ENCODE measurements at regions not wholly inside any gene's neighbourhood (a gene's known extent, or its start where the extent isn't known, plus 50 kb on each side); places are given as distances from the start of the nearest gene placed in this dataset.

- Histone ChIP-seq H3K36me3 (replicated peaks in 1 of 2; ENCODE audit: control insufficient read depth in 1 of 2, insufficient read depth in 2 of 2, low read length in 1 of 2) (no peaks in the 10 kb centered on the region), H3K9me3 (no peaks in the 10 kb centered on the region), H3F3A (replicated peaks; ENCODE audit: insufficient read depth) (no peaks in the 10 kb centered on the region), H4K20me1 (ENCODE audit: insufficient read depth) (no peaks in the 10 kb centered on the region), H3K27me3 (ENCODE audit: insufficient read depth) (peaks cover 65% of the 10 kb centered on the region), H3K9me2 (no peaks in the 10 kb centered on the region), H3K79me2 (ENCODE audit: insufficient read depth) (no peaks in the 10 kb centered on the region), H3K9ac (no peak overlapping the region), H3K27ac (ENCODE audit: low read depth in 2 of 2, low read length in 1 of 2) (no peak overlapping the region), H3K4me2 (no peak overlapping the region), H3K4me3 (ENCODE audit: low read depth in 2 of 2, low read length in 1 of 2) (no peak overlapping the region), H3K4me1 (ENCODE audit: control insufficient read depth in 1 of 2, insufficient read depth in 2 of 2, low read depth in 1 of 2, low read length in 1 of 2) (no peaks in the 10 kb centered on the region), H2AFZ (ENCODE audit: low read depth) (no peak overlapping the region)
- WGBS (ENCODE audit: low lambda C conversion rate): 22% methylated on average over 8 of the region's 8 CpGs
- ChIA-PET POLR2A (no interaction called here), CTCF (interaction anchor here (0.6 kb wide), 1 partner anchor 110 kb away, joined by 3 read pairs; no protein-coding TSS in a partner anchor)
- no peak for TF ChIP-seq TCF12 (IDR thresholded peaks at IDR 0.05)
- no peak for TF ChIP-seq TEAD4 (IDR thresholded peaks at IDR 0.05; ENCODE audit: borderline replicate concordance, insufficient read depth)
- no peak for DNase-seq
Observed at GRCh38 chr18:22325396-22325795, 92.3 kb downstream of the CTAGE1 start.

DNA sequence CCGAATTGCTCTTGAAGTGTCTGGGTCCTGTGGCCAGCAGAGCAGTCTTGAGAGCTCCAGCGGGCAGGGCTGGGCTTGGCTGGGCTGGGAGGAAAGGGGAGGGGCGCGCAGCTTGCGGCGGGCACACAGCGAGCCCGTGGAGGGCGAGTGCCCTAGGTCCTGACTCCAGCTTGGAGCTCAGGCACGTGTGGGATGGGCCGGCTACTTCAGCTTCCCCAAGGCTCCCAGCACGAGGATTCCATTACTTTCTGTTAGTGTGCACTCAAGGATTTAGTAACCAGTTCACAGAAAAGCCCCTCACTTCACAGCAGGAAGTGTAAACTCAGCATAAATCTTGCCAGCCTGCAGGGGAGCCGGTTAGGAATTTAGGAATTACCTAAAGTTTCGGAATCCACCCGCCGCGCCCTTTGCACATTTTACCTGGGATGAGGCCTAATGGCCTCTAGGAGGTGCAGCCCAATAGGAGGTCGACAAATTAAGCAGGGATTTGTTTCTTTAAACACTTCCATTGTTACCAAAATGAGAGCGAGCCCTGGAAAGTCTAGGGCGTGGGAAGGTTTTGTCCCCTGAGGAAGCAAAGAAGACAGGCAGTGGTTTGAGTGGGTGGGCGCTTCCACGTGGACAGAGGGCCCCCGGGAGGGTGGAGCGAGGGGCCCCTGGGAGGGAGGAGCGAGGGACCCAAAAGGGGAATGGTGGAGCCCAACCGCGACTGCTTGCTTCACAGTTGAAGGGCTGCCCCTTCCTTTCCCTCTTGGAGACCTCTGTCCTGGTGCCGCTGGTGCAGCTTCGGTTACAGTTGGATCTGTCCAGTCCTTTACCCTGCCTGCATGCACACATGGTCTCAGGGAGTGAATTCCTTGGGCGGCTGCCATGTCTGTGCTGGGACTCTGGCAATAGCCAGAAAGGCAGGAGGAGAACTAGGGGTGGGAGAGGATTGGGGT lies 93.3 kb downstream of the CTAGE1 start:
- Histone ChIP-seq H4K20me1 (ENCODE audit: insufficient read depth) (no peaks in the 10 kb centered on the region), H3K27ac (ENCODE audit: low read depth in 2 of 2, low read length in 1 of 2) (no peak overlapping the region), H3K27me3 (ENCODE audit: insufficient read depth) (peaks cover 63% of the 10 kb centered on the region), H3K4me3 (ENCODE audit: low read depth in 2 of 2, low read length in 1 of 2) (no peak overlapping the region), H3K9me2 (no peaks in the 10 kb centered on the region), H3K4me1 (ENCODE audit: control insufficient read depth in 1 of 2, insufficient read depth in 2 of 2, low read depth in 1 of 2, low read length in 1 of 2) (no peaks in the 10 kb centered on the region), H3K4me2 (no peak overlapping the region), H3K79me2 (ENCODE audit: insufficient read depth) (no peaks in the 10 kb centered on the region), H3K36me3 (replicated peaks in 1 of 2; ENCODE audit: control insufficient read depth in 1 of 2, insufficient read depth in 2 of 2, low read length in 1 of 2) (no peaks in the 10 kb centered on the region), H2AFZ (ENCODE audit: low read depth) (no peak overlapping the region), H3K9ac (no peak overlapping the region), H3K9me3 (no peaks in the 10 kb centered on the region), H3F3A (replicated peaks; ENCODE audit: insufficient read depth) (no peaks in the 10 kb centered on the region)
- no peak for DNase-seq
- POLR2A ChIA-PET: no interaction called here
- WGBS (ENCODE audit: low lambda C conversion rate): 16% methylated on average over 24 of the region's 30 CpGs
- TF ChIP-seq FOXJ3 (CRISPR knock-in tag; IDR thresholded peaks at IDR 0.05) (no peak), RFX5 (IDR thresholded peaks at IDR 0.05; ENCODE audit: low read length) (no peak), FOXM1 (IDR thresholded peaks at IDR 0.05; ENCODE audit: low read depth) (no peak), ELF1 (IDR thresholded peaks at IDR 0.05) (no peak)
- CTCF ChIA-PET: interaction anchor here (0.6 kb wide), 1 partner anchor 109 kb away, joined by 3 read pairs; no protein-coding TSS in a partner anchor

DNA sequence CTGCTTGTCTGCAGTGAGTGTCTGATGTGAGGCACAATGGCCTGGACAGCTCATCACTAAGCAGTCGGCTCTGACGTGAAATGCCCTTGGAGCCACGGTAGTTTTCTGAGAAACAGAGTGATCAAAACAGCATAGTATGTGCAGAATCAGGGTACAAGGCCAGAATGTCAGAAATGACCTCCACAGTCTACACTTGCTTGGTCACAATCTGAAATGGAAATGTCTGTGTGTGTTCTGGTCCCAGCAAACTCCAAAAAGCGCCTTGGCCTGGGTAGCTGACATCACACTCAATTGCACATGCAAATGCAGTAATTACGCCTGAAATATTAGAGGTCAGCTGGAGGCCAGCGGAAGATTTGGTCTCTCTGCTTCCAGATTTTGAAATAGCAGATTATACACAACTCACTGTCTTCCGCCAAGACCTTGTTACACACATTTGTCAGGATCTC lies 95.4 kb downstream of the CTAGE1 start:
- H3K9me2 ChIP-seq: no peaks in the 10 kb centered on the region
- no peaks in the 10 kb centered on the region for H3K36me3 ChIP-seq (replicated peaks in 1 of 2; ENCODE audit: control insufficient read depth in 1 of 2, insufficient read depth in 2 of 2, low read length in 1 of 2)
- ChIA-PET POLR2A (no interaction called here), CTCF (no interaction called here)
- no peak overlapping the region for H3K27ac ChIP-seq (ENCODE audit: low read depth in 2 of 2, low read length in 1 of 2)
- WGBS (ENCODE audit: low lambda C conversion rate): 27% methylated on average over 4 of the region's 7 CpGs
- peaks cover 72% of the 10 kb centered on the region for H3K27me3 ChIP-seq (ENCODE audit: insufficient read depth)
- TF ChIP-seq FOXJ3 (CRISPR knock-in tag; IDR thresholded peaks at IDR 0.05): no peak
- TF ChIP-seq NFIC (IDR thresholded peaks at IDR 0.05; ENCODE audit: borderline replicate concordance): no peak
- TF ChIP-seq JUND (IDR thresholded peaks at IDR 0.05): no peak
- TF ChIP-seq MXI1 (IDR thresholded peaks at IDR 0.05; ENCODE audit: low read depth, low read length): no peak
- TF ChIP-seq, protein P1, sequence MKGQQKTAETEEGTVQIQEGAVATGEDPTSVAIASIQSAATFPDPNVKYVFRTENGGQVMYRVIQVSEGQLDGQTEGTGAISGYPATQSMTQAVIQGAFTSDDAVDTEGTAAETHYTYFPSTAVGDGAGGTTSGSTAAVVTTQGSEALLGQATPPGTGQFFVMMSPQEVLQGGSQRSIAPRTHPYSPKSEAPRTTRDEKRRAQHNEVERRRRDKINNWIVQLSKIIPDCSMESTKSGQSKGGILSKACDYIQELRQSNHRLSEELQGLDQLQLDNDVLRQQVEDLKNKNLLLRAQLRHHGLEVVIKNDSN (IDR thresholded peaks at IDR 0.05; ENCODE audit: borderline replicate concordance, low read depth): no peak
- TF ChIP-seq RFX5 (IDR thresholded peaks at IDR 0.05; ENCODE audit: low read length): no peak
- TF ChIP-seq GATA2 (CRISPR knock-in tag; IDR thresholded peaks at IDR 0.05): no peak
- no peak for TF ChIP-seq GABPA (IDR thresholded peaks at IDR 0.05; ENCODE audit: low read depth)
- TF ChIP-seq TAF1 (IDR thresholded peaks at IDR 0.05; ENCODE audit: borderline replicate concordance, low read depth, low read length): no peak
- TF ChIP-seq, protein P2, sequence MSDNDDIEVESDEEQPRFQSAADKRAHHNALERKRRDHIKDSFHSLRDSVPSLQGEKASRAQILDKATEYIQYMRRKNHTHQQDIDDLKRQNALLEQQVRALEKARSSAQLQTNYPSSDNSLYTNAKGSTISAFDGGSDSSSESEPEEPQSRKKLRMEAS (IDR thresholded peaks at IDR 0.05; ENCODE audit: low read depth): no peak
- no peak for TF ChIP-seq EZH2phosphoT487 (IDR thresholded peaks at IDR 0.05; ENCODE audit: borderline replicate concordance, low read depth)
- no peak for DNase-seq
- H3K9me3 ChIP-seq: no peaks in the 10 kb centered on the region
- H3K4me2 ChIP-seq: no peak overlapping the region
- H2AFZ ChIP-seq (ENCODE audit: low read depth): no peak overlapping the region
- no peak overlapping the region for H3K4me3 ChIP-seq (ENCODE audit: low read depth in 2 of 2, low read length in 1 of 2)
- no peaks in the 10 kb centered on the region for H3K4me1 ChIP-seq (ENCODE audit: control insufficient read depth in 1 of 2, insufficient read depth in 2 of 2, low read depth in 1 of 2, low read length in 1 of 2)
- no peaks in the 10 kb centered on the region for H3K79me2 ChIP-seq (ENCODE audit: insufficient read depth)
- H3F3A ChIP-seq (replicated peaks; ENCODE audit: insufficient read depth): no peaks in the 10 kb centered on the region
- no peak overlapping the region for H3K9ac ChIP-seq
- H4K20me1 ChIP-seq (ENCODE audit: insufficient read depth): no peaks in the 10 kb centered on the region

Data from SK-N-SH (cell line).